Gastroesophageal sphincter (tissue), 4 donors: ENCODE measurements at regions not wholly inside any gene's neighbourhood (a gene's known extent, or its start where the extent isn't known, plus 50 kb on each side); places are given as distances from the start of the nearest gene placed in this dataset.
A peak's percentile ranks its signal among the peaks of the same experiment; 100 is the strongest.
"Not testable (repeated sequence)": the region's sequence is repeated elsewhere in the genome, so short reads cannot be mapped to it uniquely, and the experiment has no call there.

Experiments used
- ATAC-seq: fragments of 150-250 bp; one replicate; pipeline ENCODE4 v1.9.1; 2016; ENCODE audit warnings: mild to moderate bottlenecking, moderate library complexity
- H3K27ac ChIP-seq, 4 donors: fragments of 200-600 bp; sonication (generic) in 3 of 4; 1 replicate in 3 of 4; 2 replicates in 1 of 4; pipeline ENCODE4 v1.5.1; 2016 to 2019
- H3K27me3 ChIP-seq: fragments of 200-600 bp; sonication (generic); one replicate; pipeline ENCODE4 v1.5.1; 2019
- H3K36me3 ChIP-seq, 2 donors: fragments of 200-600 bp; sonication (generic); one replicate each; pipeline ENCODE4 v1.5.1; 2019; ENCODE audit warnings: control low read depth in 1 of 2
- H3K4me1 ChIP-seq, 3 donors: fragments of 200-600 bp; sonication (generic); 1 replicate in 2 of 3; 2 replicates in 1 of 3; pipeline ENCODE4 v1.5.1; 2016 to 2019; ENCODE audit warnings: control low read depth in 2 of 3
- H3K4me3 ChIP-seq, 2 donors: fragments of 200-600 bp; sonication (generic); one replicate each; pipeline ENCODE4 v1.5.1; 2019; ENCODE audit warnings: mild to moderate bottlenecking in 1 of 2, moderate library complexity in 1 of 2
- H3K9me3 ChIP-seq, 3 donors: fragments of 200-600 bp; sonication (generic); one replicate each; pipeline ENCODE4 v1.5.1; 2017 to 2019; ENCODE audit warnings: control low read depth in 2 of 3
- CTCF ChIP-seq, 4 experiments: fragments of 200-600 bp in 2 of 4; fragments of 450-650 bp in 2 of 4; sonication (generic) in 1 of 4; IDR thresholded peaks; one replicate each; pipeline ENCODE4 v1.5.1; 2017 to 2019; ENCODE audit warnings: antibody characterized with exemption in 4 of 4, mild to moderate bottlenecking in 2 of 4, moderate library complexity in 2 of 4
- EP300 ChIP-seq: sonication (generic); formaldehyde crosslinking; IDR thresholded peaks from one replicate; pipeline ENCODE4 v1.6.1; 2017; ENCODE audit warnings: antibody characterized with exemption, mild to moderate bottlenecking
- POLR2A ChIP-seq, 2 donors: fragments of 450-650 bp; IDR thresholded peaks; one replicate each; pipeline ENCODE4 v1.6.1; 2017; ENCODE audit warnings: antibody characterized with exemption in 2 of 2, mild to moderate bottlenecking in 2 of 2, moderate library complexity in 1 of 2
- POLR2AphosphoS5 ChIP-seq: sonication (generic); formaldehyde crosslinking; IDR thresholded peaks from one replicate; pipeline ENCODE4 v1.6.1; 2017; ENCODE audit warnings: antibody characterized with exemption
- WGBS, 2 donors: methylation state at CpG; one replicate each; pipeline ENCODE4 v1.1.5; 2018; ENCODE audit warnings: low coverage in 1 of 2; 5-methylcytosine and 5-hydroxymethylcytosine counted together

GRCh38 chr12:19811922-19812321 is 372.6 kb downstream of the AEBP2 start:
- Histone ChIP-seq H3K4me1 (peaks cover 0 to 6% (median 4%) of the 10 kb centered on the region in 3 donors), H3K9me3 (peaks cover 0 to 3% (median 0%) of the 10 kb centered on the region in 3 donors), H3K27me3 (no peaks in the 10 kb centered on the region), H3K27ac (no peak overlapping the region), H3K4me3 (no peak overlapping the region), H3K36me3 (no peaks in the 10 kb centered on the region)
- TF ChIP-seq POLR2A (IDR thresholded peaks at IDR 0.05) (no peak), POLR2AphosphoS5 (no peak), EP300 (no peak), CTCF (IDR thresholded peaks at IDR 0.05) (no peak)
- no peak for ATAC-seq
- WGBS, 2 donors = 79 to 82% methylated on average over 3 of the region's 3 CpGs

- Histone ChIP-seq H3K4me3 (no peak overlapping the region), H3K27ac (no peak overlapping the region), H3K36me3 (no peaks in the 10 kb centered on the region), H3K27me3 (no peaks in the 10 kb centered on the region), H3K9me3 (peaks cover 0 to 3% (median 0%) of the 10 kb centered on the region in 3 donors), H3K4me1 (no peaks in the 10 kb centered on the region)
- TF ChIP-seq POLR2A (IDR thresholded peaks at IDR 0.05) (no peak), EP300 (no peak), CTCF (IDR thresholded peaks at IDR 0.05) (no peak), POLR2AphosphoS5 (no peak)
- peak; percentile 80 for ATAC-seq
- WGBS, 2 donors = 52 to 57% methylated on average over 3 to 4 of the region's 4 CpGs
Observed at GRCh38 chr12:19819231-19819630, 379.9 kb downstream of the AEBP2 start.

DNA sequence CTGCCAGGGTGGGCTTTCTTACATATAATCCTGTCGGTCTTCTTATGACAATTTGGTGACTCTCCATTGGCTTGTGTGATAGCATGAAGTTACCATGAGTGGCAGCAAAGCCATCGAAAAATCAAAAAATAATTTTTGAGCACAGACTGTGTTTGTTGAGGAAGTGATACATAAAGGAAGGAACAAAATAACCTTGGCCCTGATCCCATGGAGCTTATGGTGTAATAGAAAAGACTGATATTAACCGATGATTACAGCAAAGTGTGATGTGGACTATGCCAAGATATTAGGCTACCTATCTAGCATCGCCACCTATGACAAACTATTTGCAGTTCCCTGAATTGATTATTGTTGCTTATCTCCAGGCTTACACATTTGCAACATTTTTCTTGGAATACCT is 383.2 kb downstream of the AEBP2 start:
- ATAC-seq = no peak
- WGBS, 2 donors = 68 to 90% methylated on average over 4 of the region's 4 CpGs

GRCh38 chr12:19823326-19823725 is 384.0 kb downstream of the AEBP2 start:
- ATAC-seq = not testable (repeated sequence)
- 61 to 90% methylated on average over 3 to 4 of the region's 6 CpGs for WGBS, 2 donors

More for the DNA sequence above, 383.2 kb downstream of the AEBP2 start:
- Histone ChIP-seq H3K36me3 (no peaks in the 10 kb centered on the region), H3K9me3 (no peaks in the 10 kb centered on the region), H3K4me3 (no peak overlapping the region), H3K27ac (no peak overlapping the region), H3K4me1 (no peaks in the 10 kb centered on the region), H3K27me3 (no peaks in the 10 kb centered on the region)
- no peak for TF ChIP-seq POLR2A (IDR thresholded peaks at IDR 0.05)
- no peak for TF ChIP-seq POLR2AphosphoS5
- no peak for TF ChIP-seq CTCF (IDR thresholded peaks at IDR 0.05)

DNA sequence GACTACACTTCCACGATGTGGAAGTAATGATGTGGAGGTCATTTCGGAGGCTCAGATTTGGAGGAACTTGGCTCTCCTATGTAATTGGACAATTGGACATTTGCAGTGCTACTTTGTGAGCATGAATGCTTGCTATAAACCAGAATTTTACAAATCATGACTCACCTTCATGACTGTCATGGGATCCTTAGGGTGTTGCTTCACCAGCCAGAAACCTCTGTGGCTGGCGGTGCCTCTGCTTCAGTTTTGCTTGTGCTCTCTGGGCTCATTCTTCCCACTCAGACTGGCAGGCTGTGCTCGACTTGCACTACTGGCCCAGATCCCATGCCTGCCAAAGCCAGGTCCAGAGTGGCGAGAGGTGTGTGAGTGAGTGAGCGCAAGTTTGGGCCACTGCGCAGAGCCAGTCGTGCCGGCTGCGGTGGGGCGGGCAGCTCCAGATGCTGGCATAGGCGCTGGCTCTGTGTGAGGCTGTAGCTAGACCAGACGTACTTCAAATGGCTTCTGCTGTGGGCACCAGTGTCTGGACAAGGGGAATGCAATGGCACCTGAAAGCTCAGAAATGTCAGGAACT is 387.8 kb downstream of the AEBP2 start:
- no peak overlapping the region for H3K4me3 ChIP-seq
- no peaks in the 10 kb centered on the region for H3K9me3 ChIP-seq
- H3K27me3 ChIP-seq = no peaks in the 10 kb centered on the region
- no peak for ATAC-seq
- TF ChIP-seq EP300 (no peak), POLR2AphosphoS5 (no peak), POLR2A (IDR thresholded peaks at IDR 0.05) (no peak), CTCF (IDR thresholded peaks at IDR 0.05) (no peak)
- WGBS, 2 donors = 71 to 87% methylated on average over 3 of the region's 13 CpGs
- no peaks in the 10 kb centered on the region for H3K4me1 ChIP-seq
- no peak overlapping the region for H3K27ac ChIP-seq
- H3K36me3 ChIP-seq = no peaks in the 10 kb centered on the region

More at GRCh38 chr12:19823326-19823725, 384.0 kb downstream of the AEBP2 start:
- not testable (repeated sequence) for H3K4me1 ChIP-seq, H3K27me3 ChIP-seq, H3K27ac ChIP-seq, H3K4me3 ChIP-seq, H3K36me3 ChIP-seq, H3K9me3 ChIP-seq
